IMR-90 (cell line): ENCODE measurements at regions not wholly inside any gene's neighbourhood (a gene's known extent, or its start where the extent isn't known, plus 50 kb on each side); places are given as distances from the start of the nearest gene placed in this dataset.

Source experiments
- ATAC-seq: fragments of 200-7000 bp; cut with Tn5 transposase; 2 replicates; pipeline ENCODE4 v1.9.1; 2020; ENCODE audit warnings: low read depth, mild to moderate bottlenecking, moderate library complexity
- BruUV-seq: library from RNA; stranded (reverse); fragments of 400-500 nt; replicated peaks from 2 replicates; lab custom pipeline; 2021; lab: Mats Ljungman, UMichigan
- CTCF ChIA-PET: fragments of 300-600 bp; formaldehyde crosslinking; extraction: SDS; loops from one replicate; lab custom pipeline; 2021; ENCODE audit warnings: antibody characterized with exemption; lab: Yijun Ruan, JAX
- POLR2A ChIA-PET: fragments of 300-600 bp; sonication (Branson Sonifier 250); formaldehyde crosslinking; loops from one replicate; lab custom pipeline; 2022; ENCODE audit warnings: antibody characterized with exemption; ENCODE audit not compliant: unreplicated experiment; lab: Charles Lee
- DNase-seq: peaks from one replicate; pipeline ENCODE4 v3.0.0; 2013
- H2AFZ ChIP-seq: replicated peaks from 2 replicates; pipeline ENCODE3; 2013; ENCODE audit warnings: low read length, mild to moderate bottlenecking; ENCODE audit not compliant: poor library complexity
- H2AK5ac ChIP-seq: 2 replicates; pipeline ENCODE4 v1.6.1; 2013; ENCODE audit warnings: low read depth, low read length, inconsistent platforms
- H2AK9ac ChIP-seq: replicated peaks from 2 replicates; pipeline ENCODE3; 2013; ENCODE audit warnings: mild to moderate bottlenecking, low read depth, low read length, moderate library complexity; ENCODE audit not compliant: poor library complexity
- H2BK120ac ChIP-seq: 2 replicates; pipeline ENCODE4 v1.6.1; 2013; ENCODE audit warnings: low read depth, low read length, inconsistent platforms
- H2BK15ac ChIP-seq: 3 replicates; pipeline ENCODE4 v1.6.1; 2013; ENCODE audit warnings: low read depth, low read length, inconsistent platforms
- H2BK20ac ChIP-seq: 2 replicates; pipeline ENCODE4 v1.6.1; 2013; ENCODE audit warnings: low read depth, mild to moderate bottlenecking, inconsistent platforms, low read length, moderate library complexity
- H2BK5ac ChIP-seq: 2 replicates; pipeline ENCODE4 v1.6.1; 2013; ENCODE audit warnings: mild to moderate bottlenecking, low read depth, low read length, inconsistent platforms; ENCODE audit not compliant: poor library complexity, severe bottlenecking
- H3K14ac ChIP-seq: replicated peaks from 2 replicates; pipeline ENCODE4 v1.6.1; 2013; ENCODE audit warnings: low read depth, low read length, inconsistent platforms
- H3K18ac ChIP-seq: 2 replicates; pipeline ENCODE4 v1.6.1; 2013; ENCODE audit warnings: low read depth, low read length, control low read depth
- H3K23ac ChIP-seq: 2 replicates; pipeline ENCODE4 v1.6.1; 2013; ENCODE audit warnings: low read depth, low read length, inconsistent platforms
- H3K27ac ChIP-seq: 2 replicates; pipeline ENCODE4 v1.5.1; 2013; ENCODE audit warnings: mild to moderate bottlenecking, control low read depth, low read length; ENCODE audit not compliant: insufficient read depth
- H3K27me3 ChIP-seq: 2 replicates; pipeline ENCODE4 v1.6.1; 2013; ENCODE audit warnings: low read length; ENCODE audit not compliant: control insufficient read depth, insufficient read depth
- H3K36me3 ChIP-seq: 2 replicates; pipeline ENCODE4 v1.6.1; 2013; ENCODE audit warnings: low read length, mixed read lengths; ENCODE audit not compliant: control insufficient read depth, insufficient read depth
- H3K4ac ChIP-seq: 2 replicates; pipeline ENCODE4 v1.6.1; 2013; ENCODE audit warnings: low read depth, low read length, inconsistent platforms
- H3K4me1 ChIP-seq: 2 replicates; pipeline ENCODE4 v1.6.1; 2013; ENCODE audit warnings: low read length, mixed read lengths; ENCODE audit not compliant: control insufficient read depth, insufficient read depth
- H3K4me2 ChIP-seq: 2 replicates; pipeline ENCODE4 v1.6.1; 2013; ENCODE audit warnings: low read depth, mild to moderate bottlenecking, control low read depth, low read length, moderate library complexity
- H3K4me3 ChIP-seq: 2 replicates; pipeline ENCODE4 v1.5.1; 2013; ENCODE audit warnings: low read depth, mild to moderate bottlenecking, control low read depth, low read length, moderate library complexity; ENCODE audit not compliant: insufficient read depth
- H3K56ac ChIP-seq: 2 replicates; pipeline ENCODE4 v1.6.1; 2013; ENCODE audit warnings: low read length, inconsistent platforms; ENCODE audit not compliant: insufficient read depth; ENCODE audit errors: extremely low read depth
- H3K79me1 ChIP-seq, 2 experiments: 2 replicates each; pipeline ENCODE4 v1.6.1; 2013; ENCODE audit warnings: low read length in 2 of 2, inconsistent platforms in 1 of 2, low read depth in 1 of 2
- H3K9ac ChIP-seq: 2 replicates; pipeline ENCODE4 v1.6.1; 2013; ENCODE audit warnings: low read depth, low read length, control low read depth
- H3K9me1 ChIP-seq: 2 replicates; pipeline ENCODE4 v1.6.1; 2013; ENCODE audit warnings: low read length, inconsistent platforms; ENCODE audit not compliant: insufficient read depth
- H3K9me3 ChIP-seq: 2 replicates; pipeline ENCODE4 v1.6.1; 2013; ENCODE audit warnings: low read length; ENCODE audit not compliant: control insufficient read depth, insufficient read depth
- H4K20me1 ChIP-seq: 2 replicates; pipeline ENCODE4 v1.6.1; 2013; ENCODE audit warnings: low read length, inconsistent platforms; ENCODE audit not compliant: insufficient read depth
- H4K5ac ChIP-seq: 2 replicates; pipeline ENCODE4 v1.6.1; 2013; ENCODE audit warnings: mild to moderate bottlenecking, low read depth, low read length, control low read depth
- H4K8ac ChIP-seq, 2 experiments: 2 replicates each; pipeline ENCODE4 v1.6.1; 2013; ENCODE audit warnings: low read depth in 2 of 2, low read length in 2 of 2, control low read depth in 1 of 2, inconsistent platforms in 1 of 2
- H4K91ac ChIP-seq: 2 replicates; pipeline ENCODE4 v1.6.1; 2013; ENCODE audit warnings: low read depth, low read length, inconsistent platforms; ENCODE audit not compliant: insufficient read depth
- BHLHE40 ChIP-seq: fragments of 150-350 bp; IDR thresholded peaks from 2 replicates; pipeline ENCODE4 v1.6.1; 2016; ENCODE audit warnings: mild to moderate bottlenecking, low read depth, low read length
- CEBPB ChIP-seq: IDR thresholded peaks from 2 replicates; pipeline ENCODE4 v1.6.1; 2012; ENCODE audit warnings: low read depth, low read length, improper control_type of control experiment
- CHD1 ChIP-seq: IDR thresholded peaks from 2 replicates; pipeline ENCODE4 v1.6.1; 2012; ENCODE audit warnings: low read depth, low read length, improper control_type of control experiment
- FOS ChIP-seq: fragments of 150-350 bp; IDR thresholded peaks from 2 replicates; pipeline ENCODE4 v1.6.1; 2016; ENCODE audit warnings: low read depth, low read length
- MAZ ChIP-seq: IDR thresholded peaks from 2 replicates; pipeline ENCODE4 v1.6.1; 2012; ENCODE audit warnings: low read depth, mild to moderate bottlenecking, low read length, improper control_type of control experiment, moderate library complexity, borderline replicate concordance
- MXI1 ChIP-seq: IDR thresholded peaks from 2 replicates; pipeline ENCODE4 v1.6.1; 2012; ENCODE audit warnings: low read depth, mild to moderate bottlenecking, low read length, moderate library complexity, borderline replicate concordance
- POLR2A ChIP-seq: IDR thresholded peaks from 2 replicates; pipeline ENCODE4 v1.6.1; 2012; ENCODE audit warnings: mild to moderate bottlenecking, low read depth, low read length
- RCOR1 ChIP-seq: IDR thresholded peaks from 2 replicates; pipeline ENCODE4 v1.6.1; 2012; ENCODE audit warnings: mild to moderate bottlenecking, low read length, improper control_type of control experiment; ENCODE audit not compliant: insufficient replicate concordance
- SMC3 ChIP-seq: fragments of 150-350 bp; IDR thresholded peaks from 2 replicates; pipeline ENCODE4 v1.6.1; 2016; ENCODE audit warnings: low read depth, mild to moderate bottlenecking, antibody characterized with exemption, low read length, moderate library complexity
- WGBS, 2 experiments: methylation state at CpG; one replicate each; pipeline versions ENCODE4 v1.1.5 to v1.1.7; 2013; ENCODE audit warnings: missing lambda C conversion rate in 2 of 2; ENCODE audit not compliant: insufficient read length in 1 of 2; ENCODE audit errors: extremely low coverage in 2 of 2; 5-methylcytosine and 5-hydroxymethylcytosine counted together
- dilution Hi-C: fragments of 300-500 bp; cut with HindIII; formaldehyde crosslinking; loops from one replicate; pipeline ENCODE4 v1.14.3; 2018; ENCODE audit warnings: low sequenced_read_pairs; ENCODE audit not compliant: unreplicated experiment
- in situ Hi-C: fragments of 300-500 bp; cut with MboI; formaldehyde crosslinking; loops from 3 replicates; pipeline ENCODE4 v1.14.3; 2019; ENCODE audit warnings: low sequenced_read_pairs, inconsistent platforms, mixed read lengths
- intact Hi-C: fragments of 100-400 bp; cut with micrococcal nuclease; formaldehyde crosslinking; loops from 2 replicates; pipeline ENCODE4 v1.10.0; 2022
- TF ChIP-seq, protein P1 (sequence below): fragments of 150-350 bp; IDR thresholded peaks from 2 replicates; pipeline ENCODE4 v1.6.1; 2016; ENCODE audit warnings: low read depth, mild to moderate bottlenecking, low read length, moderate library complexity, borderline replicate concordance
- TF ChIP-seq, protein P2 (sequence below): conservative IDR thresholded peaks from 2 replicates; pipeline ENCODE4 v1.5.1; 2012; ENCODE audit warnings: mild to moderate bottlenecking, low read depth, low read length, improper control_type of control experiment

DNA sequence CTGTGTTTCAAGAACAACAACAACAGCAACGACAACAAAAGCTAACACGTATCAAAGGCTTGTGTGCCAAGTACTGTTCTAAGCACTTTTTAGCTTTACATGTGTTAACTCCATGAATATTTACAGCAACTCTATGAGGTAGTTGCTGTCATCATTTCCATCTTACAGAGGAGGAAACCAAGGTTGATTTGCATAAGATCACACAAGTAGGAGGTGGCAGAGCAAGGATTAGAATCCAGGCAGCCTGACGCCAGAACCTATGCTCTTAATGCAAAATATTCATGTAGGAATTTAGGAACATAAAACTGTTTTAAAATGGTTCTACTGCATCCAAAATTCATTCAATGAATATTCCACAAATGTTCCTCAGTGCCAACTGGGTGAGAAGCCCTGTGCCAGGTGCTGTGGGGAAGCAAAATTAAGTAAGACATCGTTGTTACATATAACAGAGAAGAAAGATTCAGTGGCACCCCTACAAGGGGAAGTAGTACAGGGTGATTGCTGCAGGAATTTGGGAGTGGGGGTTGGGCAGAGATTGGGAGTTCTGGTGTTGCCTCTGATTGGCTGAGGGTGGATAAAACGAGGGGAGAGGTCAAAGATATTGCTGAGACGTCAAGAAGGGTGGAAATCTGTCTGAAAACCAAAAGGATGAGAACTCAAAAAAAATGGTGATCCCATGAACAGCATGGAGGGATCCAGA, 86.1 kb upstream of the ARHGAP20 start:
- H2BK15ac ChIP-seq, result no peak overlapping the region
- H3K4ac ChIP-seq, result no peak overlapping the region
- no peak overlapping the region for H2BK5ac ChIP-seq
- no peak overlapping the region for H2AK9ac ChIP-seq
- no peak overlapping the region for H3K27ac ChIP-seq
- no peak overlapping the region for H4K91ac ChIP-seq
- H3K79me1 ChIP-seq, result no peaks in the 10 kb centered on the region
- no peak overlapping the region for H3K4me2 ChIP-seq
- H3K23ac ChIP-seq, result no peak overlapping the region
- no peaks in the 10 kb centered on the region for H3K9me3 ChIP-seq
- TF ChIP-seq, protein P1, sequence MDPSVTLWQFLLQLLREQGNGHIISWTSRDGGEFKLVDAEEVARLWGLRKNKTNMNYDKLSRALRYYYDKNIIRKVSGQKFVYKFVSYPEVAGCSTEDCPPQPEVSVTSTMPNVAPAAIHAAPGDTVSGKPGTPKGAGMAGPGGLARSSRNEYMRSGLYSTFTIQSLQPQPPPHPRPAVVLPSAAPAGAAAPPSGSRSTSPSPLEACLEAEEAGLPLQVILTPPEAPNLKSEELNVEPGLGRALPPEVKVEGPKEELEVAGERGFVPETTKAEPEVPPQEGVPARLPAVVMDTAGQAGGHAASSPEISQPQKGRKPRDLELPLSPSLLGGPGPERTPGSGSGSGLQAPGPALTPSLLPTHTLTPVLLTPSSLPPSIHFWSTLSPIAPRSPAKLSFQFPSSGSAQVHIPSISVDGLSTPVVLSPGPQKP, result no peak
- no peak for TF ChIP-seq RCOR1
- TF ChIP-seq FOS, result no peak
- no peak for TF ChIP-seq SMC3
- TF ChIP-seq POLR2A, result no peak
- TF ChIP-seq MXI1, result no peak
- TF ChIP-seq CEBPB, result no peak
- no peak for TF ChIP-seq CHD1
- TF ChIP-seq, protein P2, sequence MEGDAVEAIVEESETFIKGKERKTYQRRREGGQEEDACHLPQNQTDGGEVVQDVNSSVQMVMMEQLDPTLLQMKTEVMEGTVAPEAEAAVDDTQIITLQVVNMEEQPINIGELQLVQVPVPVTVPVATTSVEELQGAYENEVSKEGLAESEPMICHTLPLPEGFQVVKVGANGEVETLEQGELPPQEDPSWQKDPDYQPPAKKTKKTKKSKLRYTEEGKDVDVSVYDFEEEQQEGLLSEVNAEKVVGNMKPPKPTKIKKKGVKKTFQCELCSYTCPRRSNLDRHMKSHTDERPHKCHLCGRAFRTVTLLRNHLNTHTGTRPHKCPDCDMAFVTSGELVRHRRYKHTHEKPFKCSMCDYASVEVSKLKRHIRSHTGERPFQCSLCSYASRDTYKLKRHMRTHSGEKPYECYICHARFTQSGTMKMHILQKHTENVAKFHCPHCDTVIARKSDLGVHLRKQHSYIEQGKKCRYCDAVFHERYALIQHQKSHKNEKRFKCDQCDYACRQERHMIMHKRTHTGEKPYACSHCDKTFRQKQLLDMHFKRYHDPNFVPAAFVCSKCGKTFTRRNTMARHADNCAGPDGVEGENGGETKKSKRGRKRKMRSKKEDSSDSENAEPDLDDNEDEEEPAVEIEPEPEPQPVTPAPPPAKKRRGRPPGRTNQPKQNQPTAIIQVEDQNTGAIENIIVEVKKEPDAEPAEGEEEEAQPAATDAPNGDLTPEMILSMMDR, result no peak
- TF ChIP-seq MAZ, result no peak
- no peak for TF ChIP-seq BHLHE40
- ATAC-seq (no peak), DNase-seq (no peak)
- BruUV-seq, result no TSS peak
- H2AK5ac ChIP-seq, result no peak overlapping the region
- H2BK120ac ChIP-seq, result no peak overlapping the region
- H4K8ac ChIP-seq, result no peak overlapping the region
- CTCF ChIA-PET, result no interaction called here
- H2BK20ac ChIP-seq, result no peak overlapping the region
- no peak overlapping the region for H3K18ac ChIP-seq
- no peak overlapping the region for H3K4me3 ChIP-seq
- H3K36me3 ChIP-seq, result no peaks in the 10 kb centered on the region
- H3K56ac ChIP-seq, result no peak overlapping the region
- no peak overlapping the region for H3K14ac ChIP-seq
- dilution Hi-C loops, result no loop called here
- H4K5ac ChIP-seq, result no peak overlapping the region
- no peaks in the 10 kb centered on the region for H3K9me1 ChIP-seq
- WGBS, 2 experiments, result 46% methylated on average over 3 of the region's 6 CpGs; no CpG with 5 or more reads in 1 of the 2 experiments
- no peak overlapping the region for H3K9ac ChIP-seq
- POLR2A ChIA-PET, result no interaction called here
- in situ Hi-C loops, result no loop called here
- H4K20me1 ChIP-seq, result no peaks in the 10 kb centered on the region
- H3K4me1 ChIP-seq, result peaks cover 2% of the 10 kb centered on the region
- no peak overlapping the region for H2AFZ ChIP-seq
- intact Hi-C loops, result no loop called here
- no peaks in the 10 kb centered on the region for H3K27me3 ChIP-seq
